Activated CD4-positive, alpha-beta T cell treated with anti-CD3 and anti-CD28 coated beads for 36 hours (primary cell): ENCODE measurements at regions not wholly inside any gene's neighbourhood (a gene's known extent, or its start where the extent isn't known, plus 50 kb on each side); places are given as distances from the start of the nearest gene placed in this dataset.
A peak's percentile ranks its signal among the peaks of the same experiment; 100 is the strongest.
"Not testable (repeated sequence)": the region's sequence is repeated elsewhere in the genome, so short reads cannot be mapped to it uniquely, and the experiment has no call there.

ENCODE experiments used
- ATAC-seq: fragments of 200-7000 bp; cut with Tn5 transposase; one replicate; pipeline ENCODE4 v1.10.0; 2021; ENCODE audit warnings: mild to moderate bottlenecking, moderate library complexity
- CTCF ChIA-PET: fragments of 350-600 bp; sonication (Branson Sonifier 250); formaldehyde crosslinking; loops from one replicate; lab custom pipeline; 2021; ENCODE audit warnings: antibody characterized with exemption; lab: Charles Lee
- POLR2A ChIA-PET: fragments of 350-600 bp; sonication (Branson Sonifier 250); formaldehyde crosslinking; loops from one replicate; lab custom pipeline; 2021; ENCODE audit warnings: antibody characterized with exemption, inconsistent platforms; lab: Charles Lee
- DNase-seq: peaks from one replicate; pipeline ENCODE4 v3.0.0-alpha.2; 2020
- H3K27ac Mint-ChIP-seq: one replicate; pipeline ENCODE4 v1.8.0; 2021; ENCODE audit warnings: mixed read lengths
- H3K27me3 Mint-ChIP-seq: one replicate; pipeline ENCODE4 v1.8.0; 2021; ENCODE audit warnings: mixed read lengths
- H3K36me3 Mint-ChIP-seq: one replicate; pipeline ENCODE4 v1.8.0; 2021; ENCODE audit warnings: low read depth, mixed read lengths
- H3K4me1 Mint-ChIP-seq: one replicate; pipeline ENCODE4 v1.8.0; 2021; ENCODE audit warnings: mixed read lengths
- H3K4me3 Mint-ChIP-seq: one replicate; pipeline ENCODE4 v1.8.0; 2021; ENCODE audit warnings: mild to moderate bottlenecking, moderate library complexity, mixed read lengths
- H3K9me3 Mint-ChIP-seq: one replicate; pipeline ENCODE4 v1.8.0; 2021; ENCODE audit warnings: low read depth, mixed read lengths
- intact Hi-C, 2 experiments: fragments of 100-400 bp; cut with DNase I in 1 of 2; cut with micrococcal nuclease in 1 of 2; formaldehyde crosslinking; loops; one replicate each; pipeline versions ENCODE4 v1.14.2 to v1.15.1; 2022 to 2024; cut with DNase I, micrococcal nuclease

DNA sequence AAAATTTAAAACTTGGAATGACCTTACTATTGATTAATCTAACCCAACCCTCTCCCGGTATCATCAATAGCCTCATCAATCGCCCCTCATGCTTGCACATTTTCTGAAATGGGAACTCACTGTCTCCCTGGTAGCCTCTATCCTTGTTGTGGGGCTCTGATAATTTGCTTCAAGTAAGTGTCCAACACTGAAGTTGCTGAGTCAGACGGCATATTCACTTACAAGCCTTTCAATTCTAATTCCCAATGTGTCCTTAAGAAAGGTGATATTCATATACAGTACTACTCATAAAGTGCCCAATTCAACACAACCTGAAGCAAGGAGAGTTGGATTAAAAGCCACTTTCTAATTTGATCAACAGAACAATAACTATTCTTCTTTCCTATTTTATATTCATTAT lies 1146.1 kb upstream of the TMEM132C start:
- no peaks in the 10 kb centered on the region for H3K36me3 Mint-ChIP-seq
- ATAC-seq (no peak), DNase-seq (no peak)
- peaks cover 12% of the 10 kb centered on the region for H3K27me3 Mint-ChIP-seq
- intact Hi-C loops: no loop called here
- ChIA-PET CTCF (no interaction called here), POLR2A (no interaction called here)
- peaks cover 5% of the 10 kb centered on the region for H3K4me1 Mint-ChIP-seq
- H3K27ac Mint-ChIP-seq: no peak overlapping the region
- H3K4me3 Mint-ChIP-seq: no peak overlapping the region
- no peaks in the 10 kb centered on the region for H3K9me3 Mint-ChIP-seq

DNA sequence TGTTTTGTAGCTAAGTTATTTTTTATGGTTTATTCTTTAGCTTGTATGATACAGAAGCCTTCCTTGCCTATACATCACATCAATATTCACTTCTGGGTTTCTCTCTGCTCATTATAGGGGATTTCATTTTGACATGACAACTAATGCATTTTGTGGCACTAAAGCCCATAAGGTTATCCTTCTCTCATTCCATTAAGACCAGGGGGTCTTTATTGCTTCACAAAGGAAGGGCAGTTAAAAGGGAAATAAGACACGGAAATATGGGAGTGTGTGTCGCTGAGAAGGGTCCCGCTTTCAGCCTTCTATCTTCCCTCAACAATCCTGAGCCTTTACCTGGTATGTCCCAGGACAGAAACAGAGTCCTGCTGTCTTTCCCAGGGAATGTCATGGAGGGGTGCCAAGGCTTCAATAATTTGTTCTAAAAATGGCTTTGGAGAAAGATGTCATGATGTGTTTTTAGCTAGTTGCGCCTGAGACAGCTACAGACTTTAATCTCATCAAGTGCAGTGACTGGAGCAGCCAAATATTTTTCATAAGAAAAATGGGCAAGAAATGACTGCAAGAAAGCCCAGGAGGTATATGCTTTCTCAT lies 1145.4 kb upstream of the TMEM132C start:
- Mint-ChIP-seq H3K27me3 (peaks cover 7% of the 10 kb centered on the region), H3K36me3 (no peaks in the 10 kb centered on the region), H3K4me3 (no peak overlapping the region), H3K27ac (no peak overlapping the region), H3K4me1 (peaks cover 7% of the 10 kb centered on the region), H3K9me3 (no peaks in the 10 kb centered on the region)
- ATAC-seq (no peak), DNase-seq (no peak)
- POLR2A ChIA-PET: no interaction called here
- CTCF ChIA-PET: no interaction called here
- intact Hi-C loops: no loop called here

DNA sequence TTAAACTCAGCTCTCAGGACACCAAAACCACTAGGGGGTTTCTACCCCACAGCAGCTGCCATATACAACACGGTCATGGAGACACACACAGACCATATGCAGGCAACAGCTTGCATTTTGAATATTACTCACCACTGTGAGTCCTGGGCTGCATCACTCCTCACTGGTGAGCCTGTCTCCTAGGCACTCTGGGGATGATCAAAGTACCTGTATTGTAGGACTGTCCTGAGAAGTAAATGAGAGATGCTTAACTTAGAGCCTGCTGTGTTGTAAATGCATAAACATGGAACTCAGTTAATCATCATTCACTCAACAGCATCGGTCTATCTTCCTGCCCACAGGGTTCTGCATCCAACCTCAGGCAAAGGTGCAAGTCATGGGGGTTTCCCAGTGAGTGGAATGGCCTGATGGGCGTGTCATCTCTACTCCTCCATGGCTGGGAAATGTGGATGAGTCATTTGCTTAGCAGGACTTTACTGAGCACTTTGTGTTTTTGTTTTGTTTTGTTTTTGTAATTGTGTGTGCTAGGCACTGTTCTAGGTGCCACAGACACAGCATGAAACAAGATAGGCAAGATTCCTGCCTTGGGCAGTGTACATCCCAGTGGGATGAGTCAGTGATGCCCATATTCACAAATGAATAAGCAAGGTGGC lies 1141.2 kb upstream of the TMEM132C start:
- DNase-seq (peak; percentile 72), ATAC-seq (peak; percentile 91)
- peak overlapping the region; percentile 17 for H3K27ac Mint-ChIP-seq
- intact Hi-C loops: loop anchor here in 1 of 2 experiments (2.0 kb wide), 1 partner anchor 353 kb away; no protein-coding TSS in a partner anchor
- H3K9me3 Mint-ChIP-seq: no peaks in the 10 kb centered on the region
- CTCF ChIA-PET: interaction anchor here (0.6 kb wide), 2 partner anchors 40 to 1182 kb away, joined by 4 read pairs; no protein-coding TSS in a partner anchor
- H3K27me3 Mint-ChIP-seq: peaks cover 5% of the 10 kb centered on the region
- peaks cover 7% of the 10 kb centered on the region for H3K4me1 Mint-ChIP-seq
- POLR2A ChIA-PET: no interaction called here
- no peaks in the 10 kb centered on the region for H3K36me3 Mint-ChIP-seq
- H3K4me3 Mint-ChIP-seq: no peak overlapping the region

- Mint-ChIP-seq H3K36me3 (no peaks in the 10 kb centered on the region), H3K27ac (no peak overlapping the region), H3K4me3 (no peak overlapping the region), H3K9me3 (no peaks in the 10 kb centered on the region), H3K27me3 (peaks cover 5% of the 10 kb centered on the region), H3K4me1 (peaks cover 7% of the 10 kb centered on the region)
- intact Hi-C loops: no loop called here
- no peak for ATAC-seq
- CTCF ChIA-PET: interaction anchor here (0.6 kb wide), 1 partner anchor 1181 kb away, joined by 4 read pairs; no protein-coding TSS in a partner anchor
- POLR2A ChIA-PET: no interaction called here
- DNase-seq: no peak
These were observed 1140.7 kb upstream of the TMEM132C start for GRCh38 chr12:127126260-127126628.

DNA sequence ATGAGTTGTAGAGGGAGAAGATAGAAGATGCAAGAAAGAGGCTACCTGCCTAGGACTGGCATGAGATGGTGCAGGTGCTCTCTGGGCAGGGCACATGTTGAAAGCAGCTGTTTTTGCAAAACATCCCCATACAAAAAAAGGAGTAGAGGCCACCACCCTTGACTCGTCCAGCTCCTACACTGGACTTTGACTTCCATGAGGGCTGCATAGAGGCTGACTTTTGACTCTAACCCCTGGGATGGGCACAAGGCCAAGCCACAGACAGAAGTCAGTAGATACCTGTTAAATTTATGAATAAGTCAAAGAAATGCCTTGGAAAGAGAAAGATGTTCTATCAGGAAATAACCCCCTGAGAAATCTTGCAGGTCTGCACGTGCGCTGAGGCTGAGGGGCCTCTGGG lies 1139.1 kb upstream of the TMEM132C start:
- Mint-ChIP-seq H3K27ac (no peak overlapping the region), H3K4me3 (no peak overlapping the region), H3K4me1 (peaks cover 7% of the 10 kb centered on the region), H3K9me3 (no peaks in the 10 kb centered on the region), H3K27me3 (peaks cover 5% of the 10 kb centered on the region), H3K36me3 (no peaks in the 10 kb centered on the region)
- ATAC-seq (no peak), DNase-seq (peak; percentile 18)
- ChIA-PET CTCF (no interaction called here), POLR2A (no interaction called here)
- intact Hi-C loops: no loop called here

DNA sequence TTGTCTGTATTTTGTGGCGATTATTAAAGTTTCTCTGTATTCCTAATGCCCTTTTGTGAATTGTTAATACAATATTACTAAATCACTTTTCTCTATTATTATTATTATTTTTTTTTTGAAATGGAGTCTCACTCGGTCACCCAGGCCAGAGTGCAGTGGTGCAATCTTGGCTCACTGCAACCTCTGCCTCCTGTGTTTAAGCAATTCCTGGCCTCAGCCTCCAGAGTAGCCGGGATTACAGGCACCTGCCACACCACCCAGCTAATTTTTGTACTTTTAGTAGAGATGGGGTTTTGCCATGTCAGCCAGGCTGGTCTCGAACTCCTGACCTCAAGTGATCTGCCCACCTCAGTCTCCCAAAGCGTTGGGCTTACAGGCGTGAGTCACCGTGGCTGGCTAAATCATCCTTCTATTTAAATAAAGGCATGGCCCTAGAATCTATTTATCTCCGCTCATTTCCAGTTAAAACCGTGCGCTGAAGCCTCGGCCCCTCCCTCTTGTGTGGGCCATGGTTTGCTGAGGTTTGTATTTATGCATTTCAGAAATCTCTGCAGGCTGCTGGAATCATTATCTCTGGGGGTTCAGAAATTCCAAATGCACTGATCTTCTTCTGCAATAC lies 1136.4 kb upstream of the TMEM132C start:
- Mint-ChIP-seq H3K27ac (no peak overlapping the region), H3K27me3 (peaks cover 12% of the 10 kb centered on the region), H3K4me3 (no peak overlapping the region), H3K36me3 (no peaks in the 10 kb centered on the region), H3K4me1 (peaks cover 5% of the 10 kb centered on the region), H3K9me3 (peaks cover 4% of the 10 kb centered on the region)
- CTCF ChIA-PET: no interaction called here
- no peak for ATAC-seq
- DNase-seq: no peak
- intact Hi-C loops: no loop called here
- POLR2A ChIA-PET: no interaction called here

- ATAC-seq (no peak), DNase-seq (no peak)
- ChIA-PET CTCF (no interaction called here), POLR2A (no interaction called here)
- Mint-ChIP-seq H3K4me3 (no peak overlapping the region), H3K27me3 (peaks cover 14% of the 10 kb centered on the region), H3K4me1 (no peaks in the 10 kb centered on the region), H3K9me3 (peaks cover 11% of the 10 kb centered on the region), H3K36me3 (no peaks in the 10 kb centered on the region), H3K27ac (no peak overlapping the region)
- intact Hi-C loops: no loop called here
These were observed 1133.2 kb upstream of the TMEM132C start for GRCh38 chr12:127133675-127134335.

GRCh38 chr12:127140864-127141484 lies 1126.0 kb upstream of the TMEM132C start:
- H3K36me3 Mint-ChIP-seq, intact Hi-C loops, H3K4me1 Mint-ChIP-seq, H3K27ac Mint-ChIP-seq, H3K4me3 Mint-ChIP-seq, DNase-seq, ATAC-seq, CTCF ChIA-PET, H3K27me3 Mint-ChIP-seq, POLR2A ChIA-PET: not testable (repeated sequence)
- peaks cover 16% of the 10 kb centered on the region for H3K9me3 Mint-ChIP-seq

DNA sequence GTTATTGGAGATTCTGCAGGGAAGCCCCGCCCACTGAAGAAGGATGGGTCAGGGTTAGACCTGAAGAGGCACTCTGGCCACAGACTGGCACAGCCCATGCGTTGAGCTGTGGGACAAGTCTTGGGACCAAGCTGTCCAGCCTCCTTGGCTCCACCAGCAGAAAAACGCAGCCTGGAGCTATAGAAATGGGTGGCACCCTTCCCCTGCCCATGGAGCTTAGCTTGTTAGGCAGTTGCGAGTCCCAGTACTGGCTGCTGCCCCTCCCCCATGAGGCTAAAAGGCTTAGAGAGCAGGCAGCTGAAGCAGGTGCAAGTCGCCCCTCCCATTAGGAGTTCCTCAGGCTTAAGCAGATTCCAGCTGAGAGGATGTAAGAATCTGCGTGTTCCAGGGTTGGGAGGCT lies 1124.0 kb upstream of the TMEM132C start:
- Mint-ChIP-seq H3K9me3 (peaks cover 12% of the 10 kb centered on the region), H3K27me3 (peaks cover under 1% of the 10 kb centered on the region), H3K27ac (no peak overlapping the region), H3K36me3 (no peaks in the 10 kb centered on the region), H3K4me1 (peaks cover 5% of the 10 kb centered on the region), H3K4me3 (no peak overlapping the region)
- CTCF ChIA-PET: interaction anchor here (2.0 kb wide), 1 partner anchor 10 kb away, joined by 4 read pairs; no protein-coding TSS in a partner anchor
- POLR2A ChIA-PET: no interaction called here
- DNase-seq: no peak
- intact Hi-C loops: no loop called here
- no peak for ATAC-seq

- ChIA-PET POLR2A (no interaction called here), CTCF (interaction anchor here (2.0 kb wide), 1 partner anchor 8 kb away, joined by 4 read pairs; no protein-coding TSS in a partner anchor)
- Mint-ChIP-seq H3K4me1 (peaks cover 5% of the 10 kb centered on the region), H3K36me3 (no peaks in the 10 kb centered on the region), H3K9me3 (peaks cover 8% of the 10 kb centered on the region), H3K4me3 (no peak overlapping the region), H3K27me3 (no peaks in the 10 kb centered on the region), H3K27ac (no peak overlapping the region)
- ATAC-seq: no peak
- intact Hi-C loops: no loop called here
- no peak for DNase-seq
These were observed 1122.2 kb upstream of the TMEM132C start for GRCh38 chr12:127144770-127145169.

DNA sequence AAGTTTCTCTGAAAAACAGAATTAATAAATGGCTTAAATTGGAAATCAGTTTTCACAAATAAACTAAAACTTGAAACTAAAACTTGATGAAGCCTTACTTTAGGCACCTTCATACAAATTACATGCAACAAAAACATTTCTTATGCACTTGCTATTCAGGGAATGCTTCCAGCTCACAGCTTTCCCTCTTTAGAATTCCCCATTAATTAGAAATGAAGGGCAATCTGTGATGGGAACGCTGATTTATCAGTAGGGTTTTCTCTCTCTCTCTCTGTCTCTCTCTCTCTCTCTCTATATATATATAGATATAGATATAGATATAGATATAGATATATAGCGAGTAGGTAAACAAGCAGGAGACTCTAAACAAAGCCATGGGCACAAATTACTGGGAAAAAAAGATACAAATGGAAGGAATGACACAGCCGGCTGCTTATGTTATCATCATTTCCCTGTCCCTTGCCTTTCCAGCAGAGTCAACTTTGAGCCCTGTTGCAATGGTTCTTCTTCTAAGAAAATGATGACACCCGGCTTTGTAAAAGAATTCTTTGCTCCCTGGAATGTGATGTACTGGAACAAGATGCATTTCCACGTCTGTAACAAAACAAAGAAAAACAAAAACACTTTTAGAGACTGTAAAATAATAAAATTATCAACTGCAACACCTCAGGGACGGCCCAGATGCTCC lies 1121.6 kb upstream of the TMEM132C start:
- POLR2A ChIA-PET: no interaction called here
- ATAC-seq: no peak
- Mint-ChIP-seq H3K27ac (peak overlapping the region; percentile 81), H3K4me3 (peak overlapping the region; percentile 78), H3K9me3 (peaks cover 8% of the 10 kb centered on the region), H3K36me3 (no peaks in the 10 kb centered on the region), H3K27me3 (no peaks in the 10 kb centered on the region), H3K4me1 (peaks cover 5% of the 10 kb centered on the region)
- intact Hi-C loops: no loop called here
- CTCF ChIA-PET: no interaction called here
- no peak for DNase-seq
